Smooth muscle cell (in vitro differentiated cells): ENCODE measurements at regions not wholly inside any gene's neighbourhood (a gene's known extent, or its start where the extent isn't known, plus 50 kb on each side); places are given as distances from the start of the nearest gene placed in this dataset.
A peak's percentile ranks its signal among the peaks of the same experiment; 100 is the strongest.

Experiments
- DNase-seq: peaks from one replicate; lab custom pipeline; 2025; ENCODE audit not compliant: unreplicated experiment; lab: John Stamatoyannopoulos, UW
- H2AFZ ChIP-seq: fragments of 200-600 bp; sonication (generic); 2 replicates; pipeline ENCODE4 v1.6.0; 2016; ENCODE audit warnings: antibody characterized with exemption, low read depth, mild to moderate bottlenecking
- H3F3A ChIP-seq: fragments of 200-600 bp; sonication (generic); 2 replicates; pipeline ENCODE4 v1.6.0; 2017; ENCODE audit warnings: antibody characterized with exemption, low read depth
- H3K27ac ChIP-seq: fragments of 200-600 bp; sonication (generic); 2 replicates; pipeline ENCODE4 v1.5.1; 2016; ENCODE audit warnings: low read depth, mild to moderate bottlenecking
- H3K27me3 ChIP-seq: fragments of 200-600 bp; sonication (generic); 2 replicates; pipeline ENCODE4 v1.6.1; 2016; ENCODE audit warnings: low read depth, mild to moderate bottlenecking
- H3K36me3 ChIP-seq: fragments of 200-600 bp; sonication (generic); 2 replicates; pipeline ENCODE4 v1.5.1; 2016; ENCODE audit warnings: low read depth
- H3K4me1 ChIP-seq: fragments of 200-600 bp; sonication (generic); 2 replicates; pipeline ENCODE4 v1.5.1; 2016; ENCODE audit warnings: low read depth
- H3K4me2 ChIP-seq: fragments of 200-600 bp; sonication (generic); 2 replicates; pipeline ENCODE4 v1.6.0; 2016; ENCODE audit warnings: mild to moderate bottlenecking
- H3K4me3 ChIP-seq: fragments of 200-600 bp; sonication (generic); 2 replicates; pipeline ENCODE4 v1.5.1; 2016; ENCODE audit warnings: mild to moderate bottlenecking
- H3K79me2 ChIP-seq: fragments of 200-600 bp; sonication (generic); 2 replicates; pipeline ENCODE4 v1.6.0; 2016; ENCODE audit warnings: low read depth, mild to moderate bottlenecking
- H3K9ac ChIP-seq: fragments of 200-600 bp; sonication (generic); 2 replicates; pipeline ENCODE4 v1.6.0; 2016; ENCODE audit warnings: low read depth
- H3K9me3 ChIP-seq: fragments of 200-600 bp; sonication (generic); replicated peaks from 2 replicates; pipeline ENCODE4 v1.5.1; 2016; ENCODE audit warnings: low read depth
- H4K20me1 ChIP-seq: fragments of 200-600 bp; sonication (generic); 2 replicates; pipeline ENCODE4 v1.6.0; 2016; ENCODE audit warnings: low read depth
- WGBS: methylation state at CpG from one replicate; pipeline ENCODE4 v1.1.7; 2016; ENCODE audit warnings: low lambda C conversion rate; 5-methylcytosine and 5-hydroxymethylcytosine counted together
- TF ChIP-seq, protein P1 (sequence below): fragments of 200-600 bp; sonication (generic); IDR thresholded peaks from 2 replicates; pipeline ENCODE4 v1.5.1; 2017; ENCODE audit warnings: borderline replicate concordance, mild to moderate bottlenecking, antibody characterized with exemption; ENCODE audit not compliant: insufficient read depth, poor library complexity, severe bottlenecking

DNA sequence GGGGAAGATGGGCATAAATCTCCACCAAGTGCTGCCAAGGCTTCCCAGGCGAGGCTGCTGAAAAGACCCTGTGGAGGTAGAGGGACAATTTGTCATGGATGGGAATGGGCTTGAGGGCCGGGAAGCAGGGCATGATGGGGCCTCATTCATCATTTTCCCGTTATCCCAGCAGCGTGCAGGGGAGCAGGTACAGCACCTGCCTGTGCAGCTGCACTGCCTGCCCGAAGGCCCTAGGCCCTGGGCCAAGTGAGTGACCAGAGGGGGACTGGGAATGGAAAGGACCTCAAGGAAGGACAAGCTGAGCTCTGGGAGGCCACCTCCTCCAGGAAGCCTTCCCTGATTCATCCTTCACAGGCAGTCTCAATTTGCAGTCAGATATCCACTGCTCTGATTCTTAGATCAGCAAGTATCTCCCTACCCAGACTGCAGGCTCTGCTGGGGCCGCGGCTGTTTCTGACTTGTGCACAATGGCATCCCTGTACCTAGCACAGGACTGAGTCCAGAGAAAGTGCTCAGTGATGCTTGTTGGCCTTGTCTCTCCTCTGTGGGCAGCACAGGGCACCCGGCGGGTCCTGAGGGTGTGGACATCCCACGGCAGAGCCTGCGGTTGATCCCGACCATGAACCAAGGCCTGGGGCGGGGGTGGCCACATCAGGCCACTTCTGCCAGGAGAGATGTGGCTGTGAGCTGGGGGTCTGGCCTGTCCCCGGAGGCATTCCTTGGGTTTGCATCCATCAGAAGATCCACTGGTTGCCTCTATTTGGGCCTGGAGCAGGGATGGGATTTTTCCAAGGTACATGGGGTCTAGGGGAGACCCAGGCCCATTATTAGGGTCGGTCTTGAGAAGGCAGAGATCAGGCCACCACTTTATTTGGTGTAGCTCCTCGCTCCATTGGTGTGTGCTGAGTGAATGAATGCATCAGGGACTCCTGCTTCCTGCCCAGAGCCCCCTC is 167.3 kb upstream of the RTL1 start:
- WGBS, result 93% methylated on average over 16 of the region's 16 CpGs
- H3K9me3 ChIP-seq, result no peaks in the 10 kb centered on the region
- no peaks in the 10 kb centered on the region for H3F3A ChIP-seq
- H3K27ac ChIP-seq, result peak overlapping the region; percentile 97
- H4K20me1 ChIP-seq, result no peaks in the 10 kb centered on the region
- H2AFZ ChIP-seq, result no peak overlapping the region
- peaks cover 18% of the 10 kb centered on the region for H3K4me1 ChIP-seq
- H3K9ac ChIP-seq, result no peak overlapping the region
- no peaks in the 10 kb centered on the region for H3K36me3 ChIP-seq
- TF ChIP-seq, protein P1, sequence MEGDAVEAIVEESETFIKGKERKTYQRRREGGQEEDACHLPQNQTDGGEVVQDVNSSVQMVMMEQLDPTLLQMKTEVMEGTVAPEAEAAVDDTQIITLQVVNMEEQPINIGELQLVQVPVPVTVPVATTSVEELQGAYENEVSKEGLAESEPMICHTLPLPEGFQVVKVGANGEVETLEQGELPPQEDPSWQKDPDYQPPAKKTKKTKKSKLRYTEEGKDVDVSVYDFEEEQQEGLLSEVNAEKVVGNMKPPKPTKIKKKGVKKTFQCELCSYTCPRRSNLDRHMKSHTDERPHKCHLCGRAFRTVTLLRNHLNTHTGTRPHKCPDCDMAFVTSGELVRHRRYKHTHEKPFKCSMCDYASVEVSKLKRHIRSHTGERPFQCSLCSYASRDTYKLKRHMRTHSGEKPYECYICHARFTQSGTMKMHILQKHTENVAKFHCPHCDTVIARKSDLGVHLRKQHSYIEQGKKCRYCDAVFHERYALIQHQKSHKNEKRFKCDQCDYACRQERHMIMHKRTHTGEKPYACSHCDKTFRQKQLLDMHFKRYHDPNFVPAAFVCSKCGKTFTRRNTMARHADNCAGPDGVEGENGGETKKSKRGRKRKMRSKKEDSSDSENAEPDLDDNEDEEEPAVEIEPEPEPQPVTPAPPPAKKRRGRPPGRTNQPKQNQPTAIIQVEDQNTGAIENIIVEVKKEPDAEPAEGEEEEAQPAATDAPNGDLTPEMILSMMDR, result no peak
- DNase-seq, result no peak
- H3K27me3 ChIP-seq, result no peaks in the 10 kb centered on the region
- no peak overlapping the region for H3K4me3 ChIP-seq
- no peak overlapping the region for H3K4me2 ChIP-seq
- H3K79me2 ChIP-seq, result no peaks in the 10 kb centered on the region

DNA sequence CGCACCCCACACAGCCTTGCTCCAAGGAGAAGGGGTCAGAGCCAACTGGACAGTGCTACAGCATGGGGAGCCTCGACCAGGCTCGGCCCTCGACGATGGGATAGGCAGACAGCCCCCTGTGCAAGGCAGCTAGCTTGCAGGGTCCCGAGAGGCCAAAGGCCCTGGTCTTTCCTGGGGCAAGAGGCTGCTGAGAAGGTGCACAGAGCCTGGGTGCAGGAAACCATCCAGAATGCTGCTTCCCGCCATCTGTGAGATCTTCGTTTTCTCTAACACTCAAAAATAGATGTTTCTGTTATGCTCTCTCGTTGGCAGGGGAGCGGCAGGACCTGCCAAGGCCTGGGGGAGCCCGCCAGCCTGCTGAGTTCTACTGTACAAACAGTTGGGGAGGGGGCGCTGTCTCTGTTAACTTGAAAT is 168.0 kb upstream of the RTL1 start:
- Histone ChIP-seq H3K4me1 (peaks cover 18% of the 10 kb centered on the region), H3K9me3 (no peaks in the 10 kb centered on the region), H3K4me2 (no peak overlapping the region), H2AFZ (no peak overlapping the region), H3K36me3 (no peaks in the 10 kb centered on the region), H3K27me3 (no peaks in the 10 kb centered on the region), H3K4me3 (no peak overlapping the region), H3F3A (no peaks in the 10 kb centered on the region), H4K20me1 (no peaks in the 10 kb centered on the region), H3K79me2 (no peaks in the 10 kb centered on the region), H3K27ac (peak overlapping the region; percentile 97), H3K9ac (no peak overlapping the region)
- TF ChIP-seq, protein P1, result no peak
- 85% methylated on average over 12 of the region's 12 CpGs for WGBS
- no peak for DNase-seq

DNA sequence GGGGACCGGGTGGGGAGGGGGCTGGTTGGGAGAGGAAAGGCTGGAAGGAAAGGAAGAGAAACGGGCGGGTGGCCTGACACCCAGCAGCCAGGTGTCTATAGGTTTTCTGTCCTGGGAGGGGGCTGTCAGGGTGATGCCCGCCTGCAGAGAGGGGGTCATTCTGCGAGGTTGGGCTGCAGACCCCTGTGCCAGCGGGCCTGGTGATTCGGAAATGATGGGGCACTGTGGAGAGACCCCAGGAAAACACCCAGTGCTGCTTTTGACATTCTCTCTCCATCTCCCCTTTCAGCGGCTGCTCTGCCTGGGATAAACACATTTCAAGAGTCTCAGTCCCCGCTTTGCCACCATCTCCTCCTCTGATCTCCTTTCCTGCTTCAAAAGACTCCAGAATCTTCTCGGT is 168.5 kb upstream of the RTL1 start:
- Histone ChIP-seq H3K27ac (peak overlapping the region; percentile 97), H3K36me3 (no peaks in the 10 kb centered on the region), H3F3A (no peaks in the 10 kb centered on the region), H3K79me2 (no peaks in the 10 kb centered on the region), H4K20me1 (no peaks in the 10 kb centered on the region), H3K4me2 (peak overlapping the region; percentile 80), H3K9me3 (no peaks in the 10 kb centered on the region), H2AFZ (peak overlapping the region; percentile 54), H3K27me3 (no peaks in the 10 kb centered on the region), H3K9ac (peak overlapping the region; percentile 87), H3K4me3 (no peak overlapping the region), H3K4me1 (peaks cover 24% of the 10 kb centered on the region)
- 86% methylated on average over 9 of the region's 10 CpGs for WGBS
- DNase-seq, result no peak
- TF ChIP-seq, protein P1, result no peak
